ENCODE measurements at regions not wholly inside any gene's neighbourhood (a gene's known extent, or its start where the extent isn't known, plus 50 kb on each side); places are given as distances from the start of the nearest gene placed in this dataset.

GRCh38 chr2:144711084-144711483 lies 191.2 kb upstream of the ZEB2 start:
- DNase-seq, result no peak

- DNase-seq, result no peak
Measured at GRCh38 chr2:144708626-144709025, 188.7 kb upstream of the ZEB2 start.

- no peak for DNase-seq
Measured at GRCh38 chr2:144707736-144708326, 187.9 kb upstream of the ZEB2 start.

- DNase-seq, result no peak
Measured at GRCh38 chr2:144706647-144707046, 186.7 kb upstream of the ZEB2 start.

- no peak for DNase-seq
Measured at GRCh38 chr2:144705328-144706245, 185.7 kb upstream of the ZEB2 start.

GRCh38 chr2:144704709-144705095 lies 184.8 kb upstream of the ZEB2 start:
- no peak for DNase-seq

- no peak for DNase-seq
Measured at GRCh38 chr2:144703852-144704708, 184.2 kb upstream of the ZEB2 start.

- no peak for DNase-seq
Measured at GRCh38 chr2:144702051-144702450, 182.1 kb upstream of the ZEB2 start.

- DNase-seq, result no peak
Measured at GRCh38 chr2:144701259-144701658, 181.3 kb upstream of the ZEB2 start.

GRCh38 chr2:144698156-144698555 lies 178.2 kb upstream of the ZEB2 start:
- no peak for DNase-seq

- no peak for DNase-seq
Measured at GRCh38 chr2:144695657-144696056, 175.7 kb upstream of the ZEB2 start.

GRCh38 chr2:144694456-144694855 lies 174.5 kb upstream of the ZEB2 start:
- no peak for DNase-seq

GRCh38 chr2:144693179-144693578 lies 173.3 kb upstream of the ZEB2 start:
- no peak for DNase-seq

GRCh38 chr2:144692661-144693060 lies 172.7 kb upstream of the ZEB2 start:
- DNase-seq, result no peak

GRCh38 chr2:144690771-144691170 lies 170.9 kb upstream of the ZEB2 start:
- no peak for DNase-seq

GRCh38 chr2:144686518-144687215 lies 166.7 kb upstream of the ZEB2 start:
- DNase-seq, result no peak

- no peak for DNase-seq
Measured at GRCh38 chr2:144683966-144684365, 164.0 kb upstream of the ZEB2 start.

- DNase-seq, result peak; percentile 20
Measured at GRCh38 chr2:144683107-144683753, 163.3 kb upstream of the ZEB2 start.

- DNase-seq, result no peak
Measured at GRCh38 chr2:144682248-144682647, 162.3 kb upstream of the ZEB2 start.

GRCh38 chr2:144681389-144681788 lies 161.5 kb upstream of the ZEB2 start:
- no peak for DNase-seq

GRCh38 chr2:144679942-144680341 lies 160.0 kb upstream of the ZEB2 start:
- DNase-seq, result no peak

GRCh38 chr2:144678736-144679135 lies 158.8 kb upstream of the ZEB2 start:
- no peak for DNase-seq
